Hepatocyte (in vitro differentiated cells): ENCODE measurements at regions not wholly inside any gene's neighbourhood (a gene's known extent, or its start where the extent isn't known, plus 50 kb on each side); places are given as distances from the start of the nearest gene placed in this dataset.

Experiments
- DNase-seq: peaks from one replicate; pipeline ENCODE4 v3.0.0-alpha.2; 2016; ENCODE audit warnings: low spot score
- H2AFZ ChIP-seq: fragments of 200-600 bp; sonication (generic); 2 replicates; pipeline ENCODE4 v1.6.0; 2016; ENCODE audit warnings: antibody characterized with exemption, mild to moderate bottlenecking
- H3K27ac ChIP-seq: fragments of 200-600 bp; sonication (generic); 2 replicates; pipeline ENCODE4 v1.5.1; 2016; ENCODE audit warnings: mild to moderate bottlenecking
- H3K27me3 ChIP-seq: fragments of 200-600 bp; sonication (generic); 2 replicates; pipeline ENCODE4 v1.6.1; 2016
- H3K36me3 ChIP-seq: fragments of 200-600 bp; sonication (generic); replicated peaks from 2 replicates; pipeline ENCODE4 v1.5.1; 2016; ENCODE audit warnings: low read depth; ENCODE audit not compliant: insufficient read depth
- H3K4me1 ChIP-seq: fragments of 200-600 bp; sonication (generic); 2 replicates; pipeline ENCODE4 v1.5.1; 2016; ENCODE audit warnings: mild to moderate bottlenecking, moderate library complexity; ENCODE audit not compliant: insufficient read depth
- H3K4me2 ChIP-seq: fragments of 200-600 bp; sonication (generic); 2 replicates; pipeline ENCODE4 v1.6.0; 2016
- H3K4me3 ChIP-seq: fragments of 200-600 bp; sonication (generic); 2 replicates; pipeline ENCODE4 v1.5.1; 2016; ENCODE audit warnings: mild to moderate bottlenecking
- H3K79me2 ChIP-seq: fragments of 200-600 bp; sonication (generic); 2 replicates; pipeline ENCODE4 v1.6.0; 2017; ENCODE audit warnings: mild to moderate bottlenecking
- H3K9me2 ChIP-seq: fragments of 200-600 bp; sonication (generic); replicated peaks from 2 replicates; pipeline ENCODE4 v1.6.0; 2017; ENCODE audit warnings: mild to moderate bottlenecking; ENCODE audit not compliant: insufficient read depth
- H3K9me3 ChIP-seq: fragments of 200-600 bp; sonication (generic); 2 replicates; pipeline ENCODE4 v1.5.1; 2016; ENCODE audit warnings: low read depth, mild to moderate bottlenecking
- H4K20me1 ChIP-seq: fragments of 200-600 bp; sonication (generic); 2 replicates; pipeline ENCODE4 v1.6.0; 2016; ENCODE audit warnings: mild to moderate bottlenecking; ENCODE audit not compliant: insufficient read depth, poor library complexity, severe bottlenecking
- CTCF ChIP-seq: fragments of 200-600 bp; sonication (generic); IDR thresholded peaks from 2 replicates; pipeline ENCODE4 v1.5.1; 2016; ENCODE audit warnings: antibody characterized with exemption, mild to moderate bottlenecking; ENCODE audit not compliant: poor library complexity
- EZH2 ChIP-seq: fragments of 200-600 bp; sonication (generic); IDR thresholded peaks from 2 replicates; pipeline ENCODE4 v1.6.1; 2016; ENCODE audit warnings: antibody characterized with exemption, mild to moderate bottlenecking, borderline replicate concordance
- EZH2phosphoT487 ChIP-seq: fragments of 200-600 bp; sonication (generic); IDR thresholded peaks from one replicate; pipeline ENCODE4 v1.6.1; 2018; ENCODE audit warnings: antibody characterized with exemption, mild to moderate bottlenecking, low read depth, moderate library complexity; ENCODE audit not compliant: unreplicated experiment, severe bottlenecking
- WGBS: methylation state at CpG from one replicate; pipeline ENCODE4 v1.1.6; 2016; ENCODE audit warnings: low lambda C conversion rate; ENCODE audit errors: missing lambda C conversion rate; 5-methylcytosine and 5-hydroxymethylcytosine counted together

- H3K27me3 ChIP-seq, result no peaks in the 10 kb centered on the region
- no peaks in the 10 kb centered on the region for H3K36me3 ChIP-seq
- WGBS, result 63% methylated on average over 1 of the region's 1 CpG
Measured at GRCh38 chr10:3391657-3392056, 219.1 kb upstream of the PITRM1 start.

GRCh38 chr10:3389130-3389529 is 216.5 kb upstream of the PITRM1 start:
- Histone ChIP-seq H3K27ac (no peak overlapping the region), H3K27me3 (no peaks in the 10 kb centered on the region), H3K9me3 (no peaks in the 10 kb centered on the region), H3K4me3 (no peak overlapping the region), H3K4me1 (peaks cover 6% of the 10 kb centered on the region), H4K20me1 (no peaks in the 10 kb centered on the region), H3K4me2 (no peak overlapping the region), H3K9me2 (no peaks in the 10 kb centered on the region), H3K79me2 (no peaks in the 10 kb centered on the region), H2AFZ (no peak overlapping the region), H3K36me3 (no peaks in the 10 kb centered on the region)
- TF ChIP-seq EZH2 (no peak), CTCF (no peak), EZH2phosphoT487 (no peak)
- WGBS, result 78% methylated on average over 10 of the region's 10 CpGs
- DNase-seq, result no peak

More at GRCh38 chr10:3391657-3392056, 219.1 kb upstream of the PITRM1 start:
- Histone ChIP-seq H3K9me2 (no peaks in the 10 kb centered on the region), H3K9me3 (no peaks in the 10 kb centered on the region), H3K27ac (peak overlapping the region; percentile 23), H3K4me2 (no peak overlapping the region), H4K20me1 (no peaks in the 10 kb centered on the region), H2AFZ (no peak overlapping the region), H3K79me2 (no peaks in the 10 kb centered on the region), H3K4me3 (no peak overlapping the region), H3K4me1 (peaks cover 6% of the 10 kb centered on the region)
- TF ChIP-seq EZH2phosphoT487 (no peak), CTCF (no peak), EZH2 (no peak)
- no peak for DNase-seq

- WGBS, result 100% methylated on average over 2 of the region's 2 CpGs
Measured at GRCh38 chr10:3385487-3385886, 212.9 kb upstream of the PITRM1 start.

More at GRCh38 chr10:3385487-3385886, 212.9 kb upstream of the PITRM1 start:
- H4K20me1 ChIP-seq, result no peaks in the 10 kb centered on the region
- TF ChIP-seq CTCF (no peak), EZH2phosphoT487 (no peak)
- H3K36me3 ChIP-seq, result no peaks in the 10 kb centered on the region
- no peaks in the 10 kb centered on the region for H3K9me2 ChIP-seq
- no peaks in the 10 kb centered on the region for H3K79me2 ChIP-seq
- peaks cover 6% of the 10 kb centered on the region for H3K4me1 ChIP-seq
- H3K4me2 ChIP-seq, result no peak overlapping the region
- H2AFZ ChIP-seq, result no peak overlapping the region
- H3K27ac ChIP-seq, result no peak overlapping the region
- DNase-seq, result no peak
- no peaks in the 10 kb centered on the region for H3K9me3 ChIP-seq
- H3K27me3 ChIP-seq, result no peaks in the 10 kb centered on the region
- no peak overlapping the region for H3K4me3 ChIP-seq
